Stomach (tissue), 4 donors: ENCODE measurements at regions not wholly inside any gene's neighbourhood (a gene's known extent, or its start where the extent isn't known, plus 50 kb on each side); places are given as distances from the start of the nearest gene placed in this dataset.

Experiments
- EP300 ChIP-seq: sonication (generic); formaldehyde crosslinking; IDR thresholded peaks from one replicate; pipeline ENCODE4 v1.6.1; 2017; ENCODE audit warnings: antibody characterized with exemption
- POLR2A ChIP-seq, 4 donors: fragments of 450-650 bp; IDR thresholded peaks; one replicate each; pipeline ENCODE4 v1.6.1; 2016; ENCODE audit warnings: antibody characterized with exemption in 4 of 4, control low read depth in 2 of 4, mild to moderate bottlenecking in 1 of 4, moderate library complexity in 1 of 4
- POLR2AphosphoS5 ChIP-seq, 3 donors: sonication (generic); formaldehyde crosslinking; IDR thresholded peaks; one replicate each; pipeline ENCODE4 v1.6.1; 2016; ENCODE audit warnings: antibody characterized with exemption in 3 of 3
- TF ChIP-seq, protein P1 (sequence below), 7 experiments: fragments of 450-650 bp in 4 of 7; fragments of 200-600 bp in 3 of 7; sonication (generic) in 3 of 7; IDR thresholded peaks; one replicate each; pipeline ENCODE4 v1.5.1; 2016 to 2019; ENCODE audit warnings: antibody characterized with exemption in 7 of 7, control low read depth in 2 of 7, mild to moderate bottlenecking in 1 of 7

DNA sequence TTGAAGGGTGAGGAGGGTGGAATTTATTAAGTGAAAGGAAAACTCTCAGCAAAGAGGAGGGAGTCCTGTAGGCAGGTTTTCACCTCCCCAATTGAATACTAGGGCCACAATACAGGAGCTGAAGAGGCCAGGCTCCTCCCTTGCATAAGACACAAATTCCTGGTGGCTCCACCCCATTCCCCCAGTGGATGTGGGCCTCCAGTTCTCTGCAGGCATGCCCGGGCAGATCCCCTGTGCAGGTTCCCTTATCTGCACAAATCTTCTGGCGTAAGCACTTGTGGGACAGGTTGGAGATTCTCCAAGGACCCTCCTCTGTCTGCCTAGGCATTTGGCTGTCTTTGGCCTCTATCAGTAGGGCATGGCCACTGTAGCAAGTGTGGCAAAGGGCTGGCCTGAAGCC is 847.1 kb upstream of the MBL2 start:
- TF ChIP-seq POLR2AphosphoS5 (IDR thresholded peaks at IDR 0.05) (no peak), POLR2A (IDR thresholded peaks at IDR 0.05) (no peak), EP300 (no peak)
- TF ChIP-seq, protein P1, sequence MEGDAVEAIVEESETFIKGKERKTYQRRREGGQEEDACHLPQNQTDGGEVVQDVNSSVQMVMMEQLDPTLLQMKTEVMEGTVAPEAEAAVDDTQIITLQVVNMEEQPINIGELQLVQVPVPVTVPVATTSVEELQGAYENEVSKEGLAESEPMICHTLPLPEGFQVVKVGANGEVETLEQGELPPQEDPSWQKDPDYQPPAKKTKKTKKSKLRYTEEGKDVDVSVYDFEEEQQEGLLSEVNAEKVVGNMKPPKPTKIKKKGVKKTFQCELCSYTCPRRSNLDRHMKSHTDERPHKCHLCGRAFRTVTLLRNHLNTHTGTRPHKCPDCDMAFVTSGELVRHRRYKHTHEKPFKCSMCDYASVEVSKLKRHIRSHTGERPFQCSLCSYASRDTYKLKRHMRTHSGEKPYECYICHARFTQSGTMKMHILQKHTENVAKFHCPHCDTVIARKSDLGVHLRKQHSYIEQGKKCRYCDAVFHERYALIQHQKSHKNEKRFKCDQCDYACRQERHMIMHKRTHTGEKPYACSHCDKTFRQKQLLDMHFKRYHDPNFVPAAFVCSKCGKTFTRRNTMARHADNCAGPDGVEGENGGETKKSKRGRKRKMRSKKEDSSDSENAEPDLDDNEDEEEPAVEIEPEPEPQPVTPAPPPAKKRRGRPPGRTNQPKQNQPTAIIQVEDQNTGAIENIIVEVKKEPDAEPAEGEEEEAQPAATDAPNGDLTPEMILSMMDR (IDR thresholded peaks at IDR 0.05), result no peak
